ENCODE measurements at regions not wholly inside any gene's neighbourhood (a gene's known extent, or its start where the extent isn't known, plus 50 kb on each side); places are given as distances from the start of the nearest gene placed in this dataset.

GRCh38 chr9:36760667-36761420 is 188.1 kb downstream of the MELK start:
- intact Hi-C loops (cut with DNase I): no loop called here
- no peak overlapping the region for H3K4me3 ChIP-seq

GRCh38 chr9:36762958-36763357 is 190.3 kb downstream of the MELK start:
- peaks cover 0 to 63% (median 30%) of the 10 kb centered on the region in 3 donors for H3K27me3 ChIP-seq
- H3K9me3 ChIP-seq: no peaks in the 10 kb centered on the region
- H3K36me3 ChIP-seq: no peaks in the 10 kb centered on the region
- peaks cover 0 to 13% (median 0%) of the 10 kb centered on the region in 4 donors for H3K4me1 ChIP-seq
- TF ChIP-seq POLR2AphosphoS5 (IDR thresholded peaks at IDR 0.05): no peak
- TF ChIP-seq CTCF (IDR thresholded peaks at IDR 0.05): no peak
- TF ChIP-seq EP300 (IDR thresholded peaks at IDR 0.05): no peak
- no peak for TF ChIP-seq POLR2A (IDR thresholded peaks at IDR 0.05)
- H3K4me3 ChIP-seq: no peak overlapping the region
- WGBS, 2 donors: 49 to 68% methylated on average over 10 of the region's 10 CpGs
- no peak for DNase-seq
- intact Hi-C loops (cut with DNase I): no loop called here
- H3K27ac ChIP-seq: no peak overlapping the region

More at GRCh38 chr9:36760667-36761420, 188.1 kb downstream of the MELK start:
- peaks cover 0 to 66% (median 30%) of the 10 kb centered on the region in 3 donors for H3K27me3 ChIP-seq
- 68 to 82% methylated on average over 14 of the region's 14 CpGs for WGBS, 2 donors
- no peaks in the 10 kb centered on the region for H3K9me3 ChIP-seq
- H3K36me3 ChIP-seq: no peaks in the 10 kb centered on the region
- no peak for DNase-seq
- no peak overlapping the region for H3K27ac ChIP-seq
- peaks cover 0 to 10% (median 0%) of the 10 kb centered on the region in 4 donors for H3K4me1 ChIP-seq
- no peak for TF ChIP-seq POLR2A (IDR thresholded peaks at IDR 0.05)
- no peak for TF ChIP-seq EP300 (IDR thresholded peaks at IDR 0.05)
- TF ChIP-seq POLR2AphosphoS5 (IDR thresholded peaks at IDR 0.05): no peak
- no peak for TF ChIP-seq CTCF (IDR thresholded peaks at IDR 0.05)

GRCh38 chr9:36763778-36764177 is 191.1 kb downstream of the MELK start:
- Histone ChIP-seq H3K9me3 (no peaks in the 10 kb centered on the region), H3K27me3 (peaks cover 0 to 63% (median 29%) of the 10 kb centered on the region in 3 donors), H3K4me1 (peaks cover 0 to 13% (median 0%) of the 10 kb centered on the region in 4 donors), H3K4me3 (no peak overlapping the region), H3K27ac (no peak overlapping the region), H3K36me3 (no peaks in the 10 kb centered on the region)
- TF ChIP-seq EP300 (IDR thresholded peaks at IDR 0.05): no peak
- TF ChIP-seq POLR2A (IDR thresholded peaks at IDR 0.05): no peak
- no peak for TF ChIP-seq CTCF (IDR thresholded peaks at IDR 0.05)
- TF ChIP-seq POLR2AphosphoS5 (IDR thresholded peaks at IDR 0.05): no peak
- WGBS, 2 donors: 93 to 96% methylated on average over 4 of the region's 4 CpGs
- intact Hi-C loops (cut with DNase I): no loop called here
- no peak for DNase-seq

GRCh38 chr9:36764364-36765076 is 191.8 kb downstream of the MELK start:
- Histone ChIP-seq H3K27me3 (peaks cover 0 to 61% (median 25%) of the 10 kb centered on the region in 3 donors), H3K27ac (no peak overlapping the region), H3K4me3 (no peak overlapping the region), H3K4me1 (peaks cover 0 to 13% (median 0%) of the 10 kb centered on the region in 4 donors), H3K36me3 (no peaks in the 10 kb centered on the region), H3K9me3 (no peaks in the 10 kb centered on the region)
- intact Hi-C loops (cut with DNase I): no loop called here
- TF ChIP-seq POLR2AphosphoS5 (IDR thresholded peaks at IDR 0.05) (no peak), EP300 (IDR thresholded peaks at IDR 0.05) (no peak), CTCF (IDR thresholded peaks at IDR 0.05) (no peak), POLR2A (IDR thresholded peaks at IDR 0.05) (no peak)
- no peak for DNase-seq
- WGBS, 2 donors: 70 to 89% methylated on average over 14 of the region's 14 CpGs
